Central memory CD4-positive, alpha-beta T cell (primary cell): ENCODE measurements at regions not wholly inside any gene's neighbourhood (a gene's known extent, or its start where the extent isn't known, plus 50 kb on each side); places are given as distances from the start of the nearest gene placed in this dataset.
A peak's percentile ranks its signal among the peaks of the same experiment; 100 is the strongest.
"Not testable (repeated sequence)": the region's sequence is repeated elsewhere in the genome, so short reads cannot be mapped to it uniquely, and the experiment has no call there.

Experiments used
- DNase-seq: peaks from one replicate; pipeline ENCODE4 v3.0.0; 2022

- no peak for DNase-seq
These were observed 251.8 kb upstream of the DMRT1 start for GRCh38 chr9:589723-590122.

GRCh38 chr9:591292-591691 is 250.2 kb upstream of the DMRT1 start:
- DNase-seq = no peak

- DNase-seq = no peak
These were observed 249.3 kb upstream of the DMRT1 start for GRCh38 chr9:592225-592624.

GRCh38 chr9:592733-593132 is 248.8 kb upstream of the DMRT1 start:
- DNase-seq = no peak

- DNase-seq = no peak
These were observed 247.7 kb upstream of the DMRT1 start for GRCh38 chr9:593809-594208.

- no peak for DNase-seq
These were observed 244.8 kb upstream of the DMRT1 start for GRCh38 chr9:596703-597102.

- DNase-seq = no peak
These were observed 241.5 kb upstream of the DMRT1 start for GRCh38 chr9:600006-600405.

- no peak for DNase-seq
These were observed 238.8 kb upstream of the DMRT1 start for GRCh38 chr9:602716-603115.

GRCh38 chr9:603126-603525 is 238.4 kb upstream of the DMRT1 start:
- no peak for DNase-seq

GRCh38 chr9:607417-607816 is 234.1 kb upstream of the DMRT1 start:
- no peak for DNase-seq

GRCh38 chr9:613771-614347 is 227.6 kb upstream of the DMRT1 start:
- peak; percentile 5 for DNase-seq

- DNase-seq = no peak
These were observed 227.1 kb upstream of the DMRT1 start for GRCh38 chr9:614431-614830.

- no peak for DNase-seq
These were observed 225.7 kb upstream of the DMRT1 start for GRCh38 chr9:615756-616155.

GRCh38 chr9:616694-617093 is 224.8 kb upstream of the DMRT1 start:
- no peak for DNase-seq

- DNase-seq = no peak
These were observed 223.9 kb upstream of the DMRT1 start for GRCh38 chr9:617445-618085.

GRCh38 chr9:618478-618877 is 223.0 kb upstream of the DMRT1 start:
- DNase-seq = no peak

- no peak for DNase-seq
These were observed 220.2 kb upstream of the DMRT1 start for GRCh38 chr9:621201-621855.

GRCh38 chr9:624935-625500 is 216.5 kb upstream of the DMRT1 start:
- no peak for DNase-seq

GRCh38 chr9:625613-626012 is 215.9 kb upstream of the DMRT1 start:
- no peak for DNase-seq

- DNase-seq = not testable (repeated sequence)
These were observed 215.4 kb upstream of the DMRT1 start for GRCh38 chr9:626114-626513.

GRCh38 chr9:626596-626995 is 214.9 kb upstream of the DMRT1 start:
- DNase-seq = no peak

- no peak for DNase-seq
These were observed 214.0 kb upstream of the DMRT1 start for GRCh38 chr9:627336-627970.

GRCh38 chr9:629146-629545 is 212.4 kb upstream of the DMRT1 start:
- DNase-seq = no peak

GRCh38 chr9:630817-631216 is 210.7 kb upstream of the DMRT1 start:
- DNase-seq = no peak
